Esophagus squamous epithelium (tissue), 4 donors: ENCODE measurements at regions not wholly inside any gene's neighbourhood (a gene's known extent, or its start where the extent isn't known, plus 50 kb on each side); places are given as distances from the start of the nearest gene placed in this dataset.
"Not testable (repeated sequence)": the region's sequence is repeated elsewhere in the genome, so short reads cannot be mapped to it uniquely, and the experiment has no call there.

Experiments used
- CTCF ChIP-seq, 6 experiments: fragments of 450-650 bp in 4 of 6; fragments of 200-600 bp in 2 of 6; sonication (generic) in 2 of 6; IDR thresholded peaks; one replicate each; pipeline ENCODE4 v1.5.1; 2016 to 2019; ENCODE audit warnings: antibody characterized with exemption in 6 of 6, mild to moderate bottlenecking in 4 of 6, moderate library complexity in 4 of 6
- POLR2A ChIP-seq, 4 donors: fragments of 450-650 bp; IDR thresholded peaks; one replicate each; pipeline ENCODE4 v1.6.1; 2017; ENCODE audit warnings: antibody characterized with exemption in 4 of 4, mild to moderate bottlenecking in 4 of 4, moderate library complexity in 3 of 4

- not testable (repeated sequence) for TF ChIP-seq CTCF, POLR2A (IDR thresholded peaks at IDR 0.05)
These were observed 68.0 kb upstream of the RASA1 start for GRCh38 chr5:87199704-87200103.
